Adipocyte (in vitro differentiated cells): ENCODE measurements at regions not wholly inside any gene's neighbourhood (a gene's known extent, or its start where the extent isn't known, plus 50 kb on each side); places are given as distances from the start of the nearest gene placed in this dataset.

ENCODE experiments used
- DNase-seq: peaks from one replicate; pipeline ENCODE4 v3.0.0-alpha.2; 2015; ENCODE audit warnings: low read depth
- H3K27me3 ChIP-seq: replicated peaks from 2 replicates; pipeline ENCODE4 v1.7.0; 2013; ENCODE audit warnings: mild to moderate bottlenecking, low read length, moderate library complexity; ENCODE audit not compliant: control insufficient read depth, insufficient read depth
- H3K36me3 ChIP-seq: 2 replicates; pipeline ENCODE4 v1.7.0; 2013; ENCODE audit warnings: low read length, mild to moderate bottlenecking, moderate library complexity; ENCODE audit not compliant: control insufficient read depth, insufficient read depth, severe bottlenecking
- H3K4me1 ChIP-seq: 2 replicates; pipeline ENCODE4 v1.7.0; 2013; ENCODE audit warnings: mild to moderate bottlenecking, low read length, moderate library complexity; ENCODE audit not compliant: control insufficient read depth, insufficient read depth
- H3K4me3 ChIP-seq: 2 replicates; pipeline ENCODE4 v1.7.0; 2013; ENCODE audit warnings: mild to moderate bottlenecking, low read length, moderate library complexity
- H3K9ac ChIP-seq: 2 replicates; pipeline ENCODE4 v1.7.0; 2013; ENCODE audit warnings: mild to moderate bottlenecking, low read length, moderate library complexity
- H3K9me3 ChIP-seq: 2 replicates; pipeline ENCODE4 v1.7.0; 2013; ENCODE audit warnings: mild to moderate bottlenecking, low read length, moderate library complexity; ENCODE audit not compliant: control insufficient read depth

GRCh38 chr9:134236935-134237629 lies 72.7 kb upstream of the RNU6ATAC start:
- Histone ChIP-seq H3K27me3 (peaks cover 13% of the 10 kb centered on the region), H3K9me3 (no peaks in the 10 kb centered on the region), H3K4me3 (no peak overlapping the region), H3K4me1 (peaks cover 13% of the 10 kb centered on the region), H3K9ac (no peak overlapping the region), H3K36me3 (no peaks in the 10 kb centered on the region)
- DNase-seq: no peak

GRCh38 chr9:134237630-134238265 lies 73.4 kb upstream of the RNU6ATAC start:
- no peak for DNase-seq
- Histone ChIP-seq H3K4me1 (peaks cover 10% of the 10 kb centered on the region), H3K9me3 (no peaks in the 10 kb centered on the region), H3K9ac (no peak overlapping the region), H3K4me3 (no peak overlapping the region), H3K36me3 (no peaks in the 10 kb centered on the region), H3K27me3 (peaks cover 16% of the 10 kb centered on the region)

GRCh38 chr9:134239130-134239903 lies 75.0 kb upstream of the RNU6ATAC start:
- Histone ChIP-seq H3K9ac (no peak overlapping the region), H3K36me3 (no peaks in the 10 kb centered on the region), H3K9me3 (no peaks in the 10 kb centered on the region), H3K4me1 (peaks cover 19% of the 10 kb centered on the region), H3K4me3 (no peak overlapping the region), H3K27me3 (peaks cover 25% of the 10 kb centered on the region)
- no peak for DNase-seq

- Histone ChIP-seq H3K36me3 (no peaks in the 10 kb centered on the region), H3K4me3 (no peak overlapping the region), H3K4me1 (peaks cover 20% of the 10 kb centered on the region), H3K27me3 (peaks cover 31% of the 10 kb centered on the region), H3K9me3 (no peaks in the 10 kb centered on the region), H3K9ac (no peak overlapping the region)
- no peak for DNase-seq
Observed at GRCh38 chr9:134239939-134240338, 75.6 kb upstream of the RNU6ATAC start.

- Histone ChIP-seq H3K4me1 (peaks cover 20% of the 10 kb centered on the region), H3K9me3 (no peaks in the 10 kb centered on the region), H3K36me3 (no peaks in the 10 kb centered on the region), H3K9ac (no peak overlapping the region), H3K27me3 (peaks cover 35% of the 10 kb centered on the region), H3K4me3 (no peak overlapping the region)
- DNase-seq: no peak
Observed at GRCh38 chr9:134240361-134240760, 76.0 kb upstream of the RNU6ATAC start.

GRCh38 chr9:134242706-134243105 lies 78.3 kb upstream of the RNU6ATAC start:
- H3K4me1 ChIP-seq: peaks cover 10% of the 10 kb centered on the region

GRCh38 chr9:134243778-134244467 lies 79.6 kb upstream of the RNU6ATAC start:
- Histone ChIP-seq H3K27me3 (peaks cover 36% of the 10 kb centered on the region), H3K4me3 (peak overlapping the region; percentile 4), H3K9ac (no peak overlapping the region), H3K4me1 (peaks cover 10% of the 10 kb centered on the region), H3K36me3 (no peaks in the 10 kb centered on the region), H3K9me3 (peaks cover 29% of the 10 kb centered on the region)
- no peak for DNase-seq

More at GRCh38 chr9:134242706-134243105, 78.3 kb upstream of the RNU6ATAC start:
- Histone ChIP-seq H3K27me3 (peaks cover 36% of the 10 kb centered on the region), H3K9ac (no peak overlapping the region), H3K4me3 (no peak overlapping the region), H3K36me3 (no peaks in the 10 kb centered on the region), H3K9me3 (peaks cover 16% of the 10 kb centered on the region)
- DNase-seq: no peak

GRCh38 chr9:134245179-134245578 lies 80.8 kb upstream of the RNU6ATAC start:
- no peak overlapping the region for H3K9ac ChIP-seq
- H3K36me3 ChIP-seq: no peaks in the 10 kb centered on the region
- no peak overlapping the region for H3K4me3 ChIP-seq
- peaks cover 10% of the 10 kb centered on the region for H3K4me1 ChIP-seq
- DNase-seq: no peak
- H3K9me3 ChIP-seq: peaks cover 36% of the 10 kb centered on the region
- H3K27me3 ChIP-seq: peaks cover 32% of the 10 kb centered on the region

- Histone ChIP-seq H3K9me3 (peaks cover 39% of the 10 kb centered on the region), H3K36me3 (no peaks in the 10 kb centered on the region), H3K27me3 (peaks cover 23% of the 10 kb centered on the region), H3K9ac (no peak overlapping the region), H3K4me3 (peak overlapping the region; percentile 37), H3K4me1 (peaks cover 10% of the 10 kb centered on the region)
- no peak for DNase-seq
Observed at GRCh38 chr9:134247918-134248631, 78.2 kb upstream of the RXRA start.

- no peak for DNase-seq
- Histone ChIP-seq H3K9me3 (peaks cover 31% of the 10 kb centered on the region), H3K4me3 (no peak overlapping the region), H3K9ac (no peak overlapping the region), H3K36me3 (no peaks in the 10 kb centered on the region), H3K27me3 (peaks cover 15% of the 10 kb centered on the region), H3K4me1 (peaks cover 8% of the 10 kb centered on the region)
Observed at GRCh38 chr9:134251296-134252069, 74.8 kb upstream of the RXRA start.
